Stimulated activated CD8-positive, alpha-beta memory T cell treated with anti-CD3 and anti-CD28 coated beads, Interleukin-4, amount 100 ng/mL, for 1 hour (primary cell): ENCODE measurements at regions not wholly inside any gene's neighbourhood (a gene's known extent, or its start where the extent isn't known, plus 50 kb on each side); places are given as distances from the start of the nearest gene placed in this dataset.
"Not testable (repeated sequence)": the region's sequence is repeated elsewhere in the genome, so short reads cannot be mapped to it uniquely, and the experiment has no call there.

ENCODE experiments used
- DNase-seq, 2 donors: peaks; one replicate each; pipeline ENCODE4 v3.0.0-alpha.2; 2020; ENCODE audit warnings: low read depth in 2 of 2, low spot score in 1 of 2

DNA sequence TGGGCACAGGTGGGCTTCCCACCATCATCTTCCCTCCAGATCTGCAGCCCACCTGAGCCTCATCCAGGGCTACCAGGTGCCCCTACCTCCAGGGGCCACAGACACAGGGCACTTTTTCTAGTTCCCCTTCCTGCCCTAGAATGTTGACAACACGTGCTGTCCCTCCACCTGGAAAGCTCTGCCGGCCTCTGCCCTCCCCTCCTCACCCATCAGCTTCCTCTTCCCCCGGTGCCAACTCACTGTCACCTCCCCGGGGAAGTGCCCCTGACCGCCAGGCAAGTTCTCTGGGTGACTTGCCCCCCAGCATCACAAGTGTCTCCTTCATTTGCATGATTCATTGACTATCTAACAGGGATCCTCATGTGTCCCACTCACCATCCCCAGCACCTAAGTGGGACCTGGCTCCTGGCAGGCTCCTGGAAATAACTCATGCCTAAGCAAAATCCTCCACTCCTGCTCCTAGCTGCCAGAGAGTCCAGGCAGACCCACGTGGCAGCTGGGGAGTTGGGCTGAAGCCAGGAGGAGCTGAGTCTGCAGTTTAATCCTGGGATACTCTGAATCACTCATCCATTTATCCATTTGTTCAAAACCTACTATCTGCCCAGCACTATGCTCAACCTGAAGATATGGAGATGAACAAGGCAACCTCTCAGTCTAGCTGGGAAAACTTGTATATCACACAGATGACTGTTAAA, 304.4 kb downstream of the FOXL1 start:
- DNase-seq: no peak

- no peak for DNase-seq
Observed at GRCh38 chr16:86883583-86884389, 305.4 kb downstream of the FOXL1 start.

- no peak for DNase-seq
Observed at GRCh38 chr16:86884390-86884650, 306.0 kb downstream of the FOXL1 start.

- DNase-seq: no peak
Observed at GRCh38 chr16:86885139-86885538, 306.8 kb downstream of the FOXL1 start.

- DNase-seq: no peak
Observed at GRCh38 chr16:86886651-86887050, 308.3 kb downstream of the FOXL1 start.

DNA sequence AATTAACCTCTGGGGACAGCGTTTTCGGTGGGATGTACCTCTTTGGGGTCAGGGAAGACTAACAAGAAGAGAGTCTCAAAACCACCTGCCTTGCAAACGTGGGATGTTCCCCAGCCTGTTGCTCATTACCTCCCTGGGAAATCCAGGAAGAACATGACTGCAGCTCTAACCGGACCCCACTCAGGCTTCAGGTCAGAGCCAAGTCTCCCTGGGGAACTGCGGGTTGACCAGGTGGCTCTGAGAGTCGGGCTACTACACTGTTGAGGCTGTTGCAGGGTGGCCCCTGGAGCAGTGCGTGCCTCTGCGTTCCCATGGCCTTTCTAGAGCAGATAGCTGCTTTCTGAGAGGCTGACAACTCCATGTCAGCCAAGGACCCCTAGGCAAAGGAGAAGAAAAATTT, 309.1 kb downstream of the FOXL1 start:
- no peak for DNase-seq

GRCh38 chr16:86888231-86889053, 310.1 kb downstream of the FOXL1 start:
- DNase-seq: no peak

GRCh38 chr16:86889054-86889366, 310.7 kb downstream of the FOXL1 start:
- DNase-seq: not testable (repeated sequence)

DNA sequence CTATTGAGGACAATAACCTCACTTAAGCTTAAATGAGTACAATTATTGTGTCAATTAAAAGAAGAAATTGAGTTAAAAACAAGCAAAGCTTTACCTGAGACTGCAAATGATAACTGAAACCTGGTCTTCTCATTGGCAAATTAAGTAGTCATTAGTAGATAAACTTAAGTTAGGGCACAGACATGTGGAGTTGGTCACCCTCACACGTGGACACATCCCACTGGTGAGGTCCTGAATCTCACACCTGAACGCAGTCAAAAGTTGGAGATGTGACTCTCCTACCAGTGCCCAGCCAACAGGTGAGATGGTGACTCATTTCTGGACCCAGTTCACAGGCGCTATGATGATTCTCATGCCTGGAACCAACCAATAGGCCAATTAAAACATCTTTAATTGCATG, 311.6 kb downstream of the FOXL1 start:
- DNase-seq: no peak

DNA sequence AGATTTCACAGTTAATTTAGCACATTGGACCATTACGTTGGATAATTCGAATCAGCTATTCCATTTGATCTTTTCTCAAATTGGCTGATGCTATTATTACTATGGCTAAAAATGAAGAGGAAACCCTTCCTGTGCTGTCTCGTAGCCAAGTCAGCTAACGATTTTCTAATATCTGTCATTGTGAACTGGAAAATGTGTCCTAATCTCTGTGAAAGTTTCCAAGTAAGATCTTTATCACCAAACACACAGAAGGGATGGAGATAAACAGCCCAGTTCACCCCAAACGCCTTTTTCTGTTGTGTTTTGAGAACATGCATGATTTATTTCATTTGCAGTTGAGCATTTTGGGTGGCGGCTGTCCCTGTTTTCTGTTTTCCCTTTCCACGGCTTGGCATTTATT, 312.8 kb downstream of the FOXL1 start:
- DNase-seq: no peak

DNA sequence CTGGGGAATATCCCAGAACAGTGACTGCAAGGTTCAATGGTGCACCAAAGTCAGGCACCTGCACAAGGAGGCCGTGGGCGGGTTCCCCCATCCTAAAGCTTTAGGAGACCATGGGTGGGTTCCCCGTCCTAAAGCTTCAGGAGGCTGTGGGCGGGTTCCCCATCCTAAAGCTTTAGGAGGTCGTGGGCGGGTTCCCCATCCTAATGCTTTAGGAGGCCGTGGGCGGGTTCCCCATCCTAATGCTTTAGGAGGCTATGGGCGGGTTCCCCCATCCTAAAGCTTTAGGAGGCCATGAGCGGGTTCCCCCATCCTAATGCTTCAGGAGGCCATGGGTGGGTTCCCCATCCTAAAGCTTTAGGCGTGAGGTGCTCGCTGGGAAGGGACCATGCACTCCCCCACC, 313.3 kb downstream of the FOXL1 start:
- no peak for DNase-seq

DNA sequence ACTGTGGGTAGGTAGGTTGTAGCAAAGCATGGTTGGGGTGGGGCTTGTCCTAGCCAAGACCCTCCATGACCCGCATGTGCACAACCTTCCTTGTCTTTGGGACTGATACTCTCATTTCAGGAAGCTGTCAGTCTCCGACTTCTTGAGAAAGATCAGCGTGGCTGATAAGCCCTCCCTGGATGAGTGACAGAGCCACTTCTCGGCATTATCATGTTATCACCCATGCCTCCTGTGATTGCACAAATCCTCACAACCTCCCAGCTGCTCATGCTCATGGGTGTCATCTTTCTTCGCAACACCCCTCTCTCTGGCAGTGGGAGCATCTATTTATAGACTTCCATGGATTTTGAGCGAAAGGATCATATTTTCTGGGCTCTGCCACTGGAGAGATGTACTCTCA, 314.2 kb downstream of the FOXL1 start:
- no peak for DNase-seq

- no peak for DNase-seq
Observed at GRCh38 chr16:86893506-86893905, 315.2 kb downstream of the FOXL1 start.

DNA sequence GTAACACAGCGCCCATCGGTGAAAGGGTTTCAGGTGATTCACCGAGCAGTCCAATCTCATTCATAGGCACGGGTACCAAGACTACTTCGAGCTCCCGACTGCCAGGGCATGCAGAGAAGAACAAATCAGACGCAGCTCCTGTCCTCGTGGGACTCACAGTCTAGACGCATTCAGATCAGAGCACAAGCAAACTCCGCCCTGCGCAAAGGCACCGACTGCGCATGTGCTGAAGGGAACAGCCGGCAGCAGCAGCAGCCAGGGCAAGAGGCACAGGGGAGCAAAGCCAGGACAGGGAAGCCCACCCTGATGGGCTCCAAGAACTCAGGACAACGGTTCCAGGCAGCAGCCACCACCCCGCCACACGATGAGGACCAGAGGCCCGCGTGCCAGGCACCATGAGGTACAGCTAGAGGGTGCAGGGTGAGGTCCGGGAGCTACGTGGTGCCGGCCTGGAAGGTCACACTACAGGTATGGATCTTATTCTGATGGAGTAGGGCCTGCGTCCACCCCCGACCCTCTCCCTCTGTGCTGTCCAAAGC, 315.7 kb downstream of the FOXL1 start:
- DNase-seq: no peak

DNA sequence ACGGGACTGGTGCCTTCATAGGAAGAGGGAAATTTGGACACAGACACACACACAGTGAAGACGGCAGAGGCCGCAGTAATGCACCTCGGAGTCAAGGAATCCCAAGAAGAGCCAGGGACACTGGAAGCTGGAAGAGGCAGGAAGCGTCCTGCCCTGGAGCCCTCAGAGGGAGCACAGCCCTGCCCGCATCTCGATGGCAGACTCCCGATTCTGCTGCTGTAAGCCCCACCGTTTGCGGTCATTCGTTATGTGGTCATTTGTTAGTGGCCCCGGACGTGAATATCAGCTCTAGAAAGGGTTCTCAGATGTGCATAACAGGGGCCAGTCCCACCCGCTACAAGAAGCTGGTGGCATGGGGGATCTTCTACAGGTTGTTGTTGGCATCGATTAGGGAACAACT, 316.6 kb downstream of the FOXL1 start:
- DNase-seq: no peak

GRCh38 chr16:86895606-86896005, 317.3 kb downstream of the FOXL1 start:
- DNase-seq: no peak

- DNase-seq: no peak
Observed at GRCh38 chr16:86896976-86897375, 318.6 kb downstream of the FOXL1 start.

DNA sequence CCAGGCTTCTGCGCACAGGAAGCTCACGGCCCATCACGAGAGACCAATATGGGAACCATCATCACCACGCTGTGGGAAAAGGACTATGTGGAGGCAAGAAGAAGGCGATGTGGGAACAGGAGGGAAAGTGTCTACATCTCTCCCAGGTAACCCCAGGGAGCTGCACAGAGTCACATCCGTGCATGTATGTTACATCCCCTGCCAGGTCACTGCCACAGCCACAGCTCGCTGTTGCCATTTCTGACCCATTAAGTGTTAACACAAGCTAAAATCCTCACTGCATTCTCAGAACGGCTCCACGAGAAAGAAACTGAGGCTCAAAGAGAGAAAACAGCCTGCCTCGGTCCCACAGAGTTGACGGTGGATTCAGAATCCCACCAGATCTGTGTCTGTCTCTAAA, 319.1 kb downstream of the FOXL1 start:
- no peak for DNase-seq

DNA sequence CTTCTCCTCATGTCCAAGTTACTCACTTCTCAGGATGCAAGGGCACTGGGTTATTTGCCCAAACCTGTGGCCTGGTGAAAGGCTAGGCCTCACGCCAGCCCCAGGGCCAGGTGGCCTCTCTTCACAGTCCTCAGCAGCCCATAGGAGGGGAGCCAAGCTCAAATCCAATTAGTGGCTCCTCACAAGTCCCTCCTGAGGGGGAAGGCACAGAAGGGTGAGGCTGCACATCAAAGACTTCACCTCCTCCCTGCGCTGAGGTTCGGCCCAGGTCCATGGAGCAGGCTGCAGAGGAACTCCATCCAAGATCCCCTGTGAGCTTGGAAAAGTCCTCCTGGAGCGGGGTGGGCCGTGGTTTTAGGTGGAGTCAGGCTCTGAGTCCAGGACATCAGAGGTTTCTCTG, 320.0 kb downstream of the FOXL1 start:
- DNase-seq: no peak

DNA sequence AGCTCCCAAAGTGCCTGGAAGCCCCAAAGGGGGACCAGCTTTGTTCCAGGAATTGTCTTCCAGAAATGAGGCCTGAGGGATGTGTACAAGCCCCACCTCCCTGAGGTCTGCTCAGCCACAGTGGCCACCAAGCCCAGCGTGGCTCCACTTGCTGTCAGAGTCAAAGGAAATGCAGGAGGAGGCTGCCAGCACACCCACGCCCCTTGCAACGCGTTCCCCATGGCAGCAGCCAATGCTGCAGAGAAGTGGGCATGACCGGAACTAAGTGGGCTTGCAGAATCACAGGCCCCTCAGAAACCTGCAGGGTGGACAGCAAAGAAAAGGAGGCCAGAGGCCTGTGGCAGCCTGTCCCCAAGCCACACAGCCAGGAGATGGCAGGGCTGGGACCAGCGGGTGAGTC, 320.8 kb downstream of the FOXL1 start:
- no peak for DNase-seq

- DNase-seq: no peak
Observed at GRCh38 chr16:86899757-86900156, 321.4 kb downstream of the FOXL1 start.

DNA sequence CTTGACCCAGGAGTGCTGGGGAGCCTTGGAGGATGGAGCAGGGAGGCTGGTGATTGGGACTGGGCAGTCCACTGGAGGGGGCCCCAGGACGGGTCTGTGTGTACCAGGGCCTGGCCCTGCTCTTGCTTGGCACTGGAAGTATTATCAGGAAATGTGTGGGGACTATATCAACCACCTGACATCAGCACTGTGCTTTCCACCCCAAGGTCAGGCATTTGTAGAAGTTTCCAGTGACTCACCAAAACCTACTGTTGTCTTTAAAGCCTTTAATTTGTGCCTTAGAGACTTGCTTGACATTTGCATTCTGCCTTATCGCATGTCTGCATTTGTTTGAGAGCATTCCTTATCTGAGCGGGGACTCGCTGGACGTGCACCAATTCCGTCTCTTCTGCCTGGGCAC, 323.1 kb downstream of the FOXL1 start:
- no peak for DNase-seq
